22Rv1 (cell line): ENCODE measurements at regions not wholly inside any gene's neighbourhood (a gene's known extent, or its start where the extent isn't known, plus 50 kb on each side); places are given as distances from the start of the nearest gene placed in this dataset.

Source experiments
- CTCF ChIP-seq: fragments of 450-650 bp; IDR thresholded peaks from 2 replicates; pipeline ENCODE4 v1.5.1; 2017; ENCODE audit warnings: mild to moderate bottlenecking
- ZFX ChIP-seq: fragments of 450-650 bp; IDR thresholded peaks from 2 replicates; pipeline ENCODE4 v1.6.1; 2017; ENCODE audit warnings: antibody characterized with exemption, borderline replicate concordance

DNA sequence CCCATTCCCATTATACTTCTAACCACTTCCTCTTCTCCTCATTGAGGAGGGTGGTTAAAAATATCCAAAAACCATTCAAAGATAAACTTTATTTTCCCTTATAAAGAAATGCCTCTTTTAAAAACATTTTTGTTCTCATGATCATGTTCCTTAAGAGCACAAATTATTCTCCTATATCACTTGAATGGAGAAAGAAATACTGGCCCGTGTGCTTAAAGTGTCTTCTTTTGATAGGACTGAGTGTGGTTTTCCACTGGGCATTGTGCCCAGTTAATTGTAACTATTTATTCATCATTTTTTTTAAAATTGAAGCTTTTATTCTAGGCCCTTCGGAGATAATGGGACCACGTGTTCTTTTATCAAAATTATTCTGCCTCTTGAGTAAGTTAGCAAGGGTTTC is 871.5 kb downstream of the QKI start:
- TF ChIP-seq CTCF, result no peak
- TF ChIP-seq ZFX, result no peak
